ENCODE measurements at regions not wholly inside any gene's neighbourhood (a gene's known extent, or its start where the extent isn't known, plus 50 kb on each side); places are given as distances from the start of the nearest gene placed in this dataset.

- DNase-seq (ENCODE audit: low read depth, low spot score): no peak
Measured at GRCh38 chr15:92565351-92566125, 90.0 kb downstream of the FAM174B start.

- no peak for DNase-seq (ENCODE audit: low read depth, low spot score)
Measured at GRCh38 chr15:92561754-92562153, 93.8 kb downstream of the FAM174B start.

- no peak for DNase-seq (ENCODE audit: low read depth, low spot score)
Measured at GRCh38 chr15:92553317-92553716, 102.3 kb downstream of the FAM174B start.

- DNase-seq (ENCODE audit: low read depth, low spot score): no peak
Measured at GRCh38 chr15:92545996-92546395, 109.6 kb downstream of the FAM174B start.

GRCh38 chr15:92541291-92542200, 114.0 kb downstream of the FAM174B start:
- no peak for DNase-seq (ENCODE audit: low read depth, low spot score)

- DNase-seq (ENCODE audit: low read depth, low spot score): no peak
Measured at GRCh38 chr15:92538115-92538514, 117.5 kb downstream of the FAM174B start.

- no peak for DNase-seq (ENCODE audit: low read depth, low spot score)
Measured at GRCh38 chr15:92533298-92533697, 122.3 kb downstream of the FAM174B start.

GRCh38 chr15:92531406-92531805, 124.2 kb downstream of the FAM174B start:
- DNase-seq (ENCODE audit: low read depth, low spot score): no peak

- no peak for DNase-seq (ENCODE audit: low read depth, low spot score)
Measured at GRCh38 chr15:92528736-92529135, 126.8 kb downstream of the FAM174B start.

GRCh38 chr15:92527197-92527596, 128.4 kb downstream of the FAM174B start:
- no peak for DNase-seq (ENCODE audit: low read depth, low spot score)

GRCh38 chr15:92525758-92526245, 129.8 kb downstream of the FAM174B start:
- no peak for DNase-seq (ENCODE audit: low read depth, low spot score)

GRCh38 chr15:92524874-92525565, 130.6 kb downstream of the FAM174B start:
- DNase-seq (ENCODE audit: low read depth, low spot score): no peak

- DNase-seq (ENCODE audit: low read depth, low spot score): no peak
Measured at GRCh38 chr15:92524161-92524560, 130.5 kb downstream of the ST8SIA2 start.

GRCh38 chr15:92523176-92523575, 129.5 kb downstream of the ST8SIA2 start:
- no peak for DNase-seq (ENCODE audit: low read depth, low spot score)

GRCh38 chr15:92521624-92522008, 127.9 kb downstream of the ST8SIA2 start:
- peak; percentile 76 for DNase-seq (ENCODE audit: low read depth, low spot score)

GRCh38 chr15:92520914-92521623, 127.4 kb downstream of the ST8SIA2 start:
- no peak for DNase-seq (ENCODE audit: low read depth, low spot score)

GRCh38 chr15:92519709-92520108, 126.0 kb downstream of the ST8SIA2 start:
- no peak for DNase-seq (ENCODE audit: low read depth, low spot score)

Data from iPS DF 19.7 (cell line).